Natural killer cell (primary cell): ENCODE measurements at regions not wholly inside any gene's neighbourhood (a gene's known extent, or its start where the extent isn't known, plus 50 kb on each side); places are given as distances from the start of the nearest gene placed in this dataset.

Source experiments
- ATAC-seq, 3 donors: fragments of 150-1000 bp in 2 of 3; fragments of 200-7000 bp in 1 of 3; cut with Tn5 transposase; 1 replicate in 1 of 3; 2 replicates in 2 of 3; pipeline ENCODE4 v1.10.0; 2021; ENCODE audit warnings: mild to moderate bottlenecking in 2 of 3, moderate library complexity in 2 of 3
- DNase-seq, 2 donors: peaks; one replicate each; pipeline versions ENCODE4 v3.0.0 to v3.0.0-alpha.2; 2013 to 2021; ENCODE audit warnings: mixed read lengths in 1 of 2
- H3K27ac ChIP-seq: one replicate; pipeline ENCODE4 v1.5.1; 2013; ENCODE audit warnings: mild to moderate bottlenecking, low read length
- H3K27me3 ChIP-seq: one replicate; pipeline ENCODE4 v1.6.1; 2013; ENCODE audit warnings: low read length; ENCODE audit not compliant: control insufficient read depth, insufficient read depth
- H3K36me3 ChIP-seq: one replicate; pipeline ENCODE4 v1.6.1; 2013; ENCODE audit warnings: low read length; ENCODE audit not compliant: control insufficient read depth, insufficient read depth
- H3K4me1 ChIP-seq: one replicate; pipeline ENCODE4 v1.6.1; 2013; ENCODE audit warnings: low read length; ENCODE audit not compliant: control insufficient read depth, insufficient read depth
- H3K4me3 ChIP-seq: one replicate; pipeline ENCODE4 v1.5.1; 2013; ENCODE audit warnings: low read length
- H3K9me3 ChIP-seq: one replicate; pipeline ENCODE4 v1.6.1; 2013; ENCODE audit warnings: low read length; ENCODE audit not compliant: control insufficient read depth, insufficient read depth
- H3K27ac Mint-ChIP-seq, 2 donors: one replicate each; pipeline ENCODE4 v1.8.0; 2022; ENCODE audit warnings: mild to moderate bottlenecking in 2 of 2, mixed read lengths in 2 of 2, moderate library complexity in 1 of 2
- H3K27me3 Mint-ChIP-seq, 2 donors: one replicate each; pipeline ENCODE4 v1.8.0; 2022; ENCODE audit warnings: low read depth in 2 of 2, mixed read lengths in 2 of 2
- H3K36me3 Mint-ChIP-seq: one replicate; pipeline ENCODE4 v1.8.0; 2022; ENCODE audit warnings: mixed read lengths
- H3K4me1 Mint-ChIP-seq, 2 donors: one replicate each; pipeline ENCODE4 v1.8.0; 2022; ENCODE audit warnings: mixed read lengths in 2 of 2
- H3K4me3 Mint-ChIP-seq: one replicate; pipeline ENCODE4 v1.8.0; 2022; ENCODE audit warnings: mild to moderate bottlenecking, moderate library complexity, mixed read lengths
- H3K9me3 Mint-ChIP-seq, 2 donors: one replicate each; pipeline ENCODE4 v1.8.0; 2022; ENCODE audit warnings: mixed read lengths in 2 of 2
- CTCF ChIP-seq: fragments of 200-600 bp; IDR thresholded peaks from one replicate; pipeline ENCODE4 v1.8.0; 2022; ENCODE audit warnings: antibody characterized with exemption
- WGBS: methylation state at CpG from one replicate; pipeline ENCODE4 v1.1.7; 2013; ENCODE audit warnings: missing lambda C conversion rate; ENCODE audit not compliant: insufficient coverage; 5-methylcytosine and 5-hydroxymethylcytosine counted together
- intact Hi-C: fragments of 100-400 bp; cut with micrococcal nuclease; formaldehyde crosslinking; loops from one replicate; pipeline ENCODE4 v1.14.2; 2022

GRCh38 chr1:105027838-105028471, 1278.3 kb downstream of the AMY1C start:
- Mint-ChIP-seq H3K4me1 (no peaks in the 10 kb centered on the region), H3K27me3 (no peaks in the 10 kb centered on the region)
- intact Hi-C loops, result no loop called here

GRCh38 chr1:105072446-105072845, 1322.7 kb downstream of the AMY1C start:
- Mint-ChIP-seq H3K27me3 (no peaks in the 10 kb centered on the region), H3K4me1 (no peaks in the 10 kb centered on the region), H3K36me3 (peaks cover 17% of the 10 kb centered on the region), H3K27ac (no peak overlapping the region), H3K9me3 (peaks cover 16 to 26% of the 10 kb centered on the region in 2 donors), H3K4me3 (no peak overlapping the region)
- peaks cover 15% of the 10 kb centered on the region for H3K9me3 ChIP-seq
- intact Hi-C loops, result no loop called here
- H3K27ac ChIP-seq, result no peak overlapping the region
- 93% methylated on average over 3 of the region's 3 CpGs for WGBS
- H3K4me3 ChIP-seq, result no peak overlapping the region
- no peak for TF ChIP-seq CTCF
- no peaks in the 10 kb centered on the region for H3K27me3 ChIP-seq
- ATAC-seq (no peak), DNase-seq (no peak)
- H3K4me1 ChIP-seq, result no peaks in the 10 kb centered on the region
- no peaks in the 10 kb centered on the region for H3K36me3 ChIP-seq

More at GRCh38 chr1:105027838-105028471, 1278.3 kb downstream of the AMY1C start:
- Histone ChIP-seq H3K36me3 (no peaks in the 10 kb centered on the region), H3K27ac (no peak overlapping the region), H3K4me3 (no peak overlapping the region), H3K9me3 (no peaks in the 10 kb centered on the region), H3K27me3 (no peaks in the 10 kb centered on the region), H3K4me1 (no peaks in the 10 kb centered on the region)
- H3K4me3 Mint-ChIP-seq, result no peak overlapping the region
- peaks cover 7% of the 10 kb centered on the region for H3K36me3 Mint-ChIP-seq
- TF ChIP-seq CTCF, result no peak
- 84% methylated on average over 3 of the region's 3 CpGs for WGBS
- no peak overlapping the region for H3K27ac Mint-ChIP-seq
- H3K9me3 Mint-ChIP-seq, result peaks cover 17 to 38% of the 10 kb centered on the region in 2 donors
- no peak for ATAC-seq
- no peak for DNase-seq

- H3K9me3 ChIP-seq, result peaks cover 15% of the 10 kb centered on the region
- Mint-ChIP-seq H3K36me3 (peaks cover 17% of the 10 kb centered on the region), H3K4me3 (no peak overlapping the region), H3K27me3 (no peaks in the 10 kb centered on the region), H3K4me1 (no peaks in the 10 kb centered on the region), H3K9me3 (peaks cover 14 to 25% of the 10 kb centered on the region in 2 donors), H3K27ac (no peak overlapping the region)
- no peak overlapping the region for H3K4me3 ChIP-seq
- no peak for TF ChIP-seq CTCF
- H3K36me3 ChIP-seq, result no peaks in the 10 kb centered on the region
- no peak for ATAC-seq
- no peaks in the 10 kb centered on the region for H3K27me3 ChIP-seq
- DNase-seq, result no peak
- 91% methylated on average over 2 of the region's 3 CpGs for WGBS
- H3K4me1 ChIP-seq, result no peaks in the 10 kb centered on the region
- no peak overlapping the region for H3K27ac ChIP-seq
- intact Hi-C loops, result no loop called here
Observed at GRCh38 chr1:105072850-105073249, 1323.2 kb downstream of the AMY1C start.

- intact Hi-C loops, result no loop called here
- Histone ChIP-seq H3K9me3 (peaks cover 16% of the 10 kb centered on the region), H3K27me3 (no peaks in the 10 kb centered on the region), H3K36me3 (no peaks in the 10 kb centered on the region), H3K27ac (no peak overlapping the region), H3K4me3 (no peak overlapping the region), H3K4me1 (no peaks in the 10 kb centered on the region)
- peaks cover 9 to 21% of the 10 kb centered on the region in 2 donors for H3K9me3 Mint-ChIP-seq
- H3K4me3 Mint-ChIP-seq, result no peak overlapping the region
- H3K36me3 Mint-ChIP-seq, result peaks cover 17% of the 10 kb centered on the region
- TF ChIP-seq CTCF, result no peak
- DNase-seq (no peak), ATAC-seq (no peak)
- H3K27ac Mint-ChIP-seq, result no peak overlapping the region
- H3K4me1 Mint-ChIP-seq, result no peaks in the 10 kb centered on the region
- no peaks in the 10 kb centered on the region for H3K27me3 Mint-ChIP-seq
Observed at GRCh38 chr1:105073660-105074059, 1324.0 kb downstream of the AMY1C start.
